WI38 (cell line): ENCODE measurements at regions not wholly inside any gene's neighbourhood (a gene's known extent, or its start where the extent isn't known, plus 50 kb on each side); places are given as distances from the start of the nearest gene placed in this dataset.

Experiments
- H3K4me3 ChIP-seq: 2 replicates; pipeline ENCODE4 v1.5.1; 2011; ENCODE audit warnings: low read depth, mild to moderate bottlenecking, control low read depth, low read length
- TF ChIP-seq, protein P1 (sequence below): IDR thresholded peaks from 2 replicates; pipeline ENCODE4 v1.5.1; 2012; ENCODE audit warnings: low read depth, mild to moderate bottlenecking, control low read depth, low read length

DNA sequence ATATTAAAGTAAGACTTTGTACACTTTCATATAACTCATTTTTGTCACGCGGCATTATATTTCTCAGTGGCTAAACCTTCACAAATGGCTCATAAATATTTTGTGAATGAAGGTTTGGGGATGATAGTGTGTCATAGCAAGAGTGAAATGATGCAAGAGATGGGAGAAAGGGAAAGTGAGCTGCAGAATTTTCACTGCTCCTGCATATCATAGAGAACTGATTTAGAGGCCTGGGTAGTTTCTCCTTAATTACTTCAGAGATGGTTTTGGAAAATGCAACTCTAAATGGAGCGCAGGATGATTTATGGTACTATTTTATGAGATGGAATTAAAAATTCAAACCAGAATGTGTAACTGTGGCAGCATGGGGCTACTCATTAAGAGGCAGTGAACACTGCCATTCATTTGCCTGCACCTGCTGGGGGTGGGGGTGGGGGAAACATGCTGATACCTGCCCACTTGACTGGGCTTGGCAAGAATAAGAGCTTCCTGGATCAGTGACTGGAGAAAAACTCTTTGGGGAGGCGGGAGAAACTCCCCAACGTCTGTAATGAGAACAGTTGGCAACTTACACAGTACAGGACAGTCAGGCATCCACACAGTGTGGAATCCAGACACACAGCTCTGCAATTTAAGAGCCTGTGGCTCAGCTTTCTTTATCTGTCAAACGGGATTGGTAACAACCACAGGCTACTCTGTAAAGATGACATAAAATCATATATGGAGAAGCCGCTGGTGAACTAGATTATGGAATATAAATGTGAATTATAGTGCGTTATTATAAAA, 941.9 kb downstream of the SLC4A3 start:
- H3K4me3 ChIP-seq: no peak overlapping the region
- TF ChIP-seq, protein P1, sequence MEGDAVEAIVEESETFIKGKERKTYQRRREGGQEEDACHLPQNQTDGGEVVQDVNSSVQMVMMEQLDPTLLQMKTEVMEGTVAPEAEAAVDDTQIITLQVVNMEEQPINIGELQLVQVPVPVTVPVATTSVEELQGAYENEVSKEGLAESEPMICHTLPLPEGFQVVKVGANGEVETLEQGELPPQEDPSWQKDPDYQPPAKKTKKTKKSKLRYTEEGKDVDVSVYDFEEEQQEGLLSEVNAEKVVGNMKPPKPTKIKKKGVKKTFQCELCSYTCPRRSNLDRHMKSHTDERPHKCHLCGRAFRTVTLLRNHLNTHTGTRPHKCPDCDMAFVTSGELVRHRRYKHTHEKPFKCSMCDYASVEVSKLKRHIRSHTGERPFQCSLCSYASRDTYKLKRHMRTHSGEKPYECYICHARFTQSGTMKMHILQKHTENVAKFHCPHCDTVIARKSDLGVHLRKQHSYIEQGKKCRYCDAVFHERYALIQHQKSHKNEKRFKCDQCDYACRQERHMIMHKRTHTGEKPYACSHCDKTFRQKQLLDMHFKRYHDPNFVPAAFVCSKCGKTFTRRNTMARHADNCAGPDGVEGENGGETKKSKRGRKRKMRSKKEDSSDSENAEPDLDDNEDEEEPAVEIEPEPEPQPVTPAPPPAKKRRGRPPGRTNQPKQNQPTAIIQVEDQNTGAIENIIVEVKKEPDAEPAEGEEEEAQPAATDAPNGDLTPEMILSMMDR: no peak

DNA sequence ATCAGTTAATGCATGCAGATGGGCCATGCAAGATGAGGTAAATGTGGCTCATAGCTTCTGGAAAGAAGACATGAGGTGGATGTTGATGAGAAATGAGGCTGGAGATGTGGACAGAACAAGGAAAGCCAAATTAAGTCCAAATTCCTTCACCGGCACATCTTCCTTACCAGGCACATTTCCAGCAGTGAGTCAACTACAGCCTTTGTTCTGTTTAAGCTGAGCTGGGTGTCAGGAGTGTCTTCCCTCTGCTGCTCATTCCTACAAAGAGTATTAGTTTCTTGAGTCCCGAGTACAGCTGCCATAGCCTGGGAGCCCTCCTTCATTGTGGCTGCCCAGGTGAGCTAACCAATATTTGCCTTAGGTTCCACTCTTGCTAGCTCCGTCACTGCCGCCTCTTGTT, 945.0 kb downstream of the SLC4A3 start:
- TF ChIP-seq, protein P1: no peak
- H3K4me3 ChIP-seq: no peak overlapping the region

DNA sequence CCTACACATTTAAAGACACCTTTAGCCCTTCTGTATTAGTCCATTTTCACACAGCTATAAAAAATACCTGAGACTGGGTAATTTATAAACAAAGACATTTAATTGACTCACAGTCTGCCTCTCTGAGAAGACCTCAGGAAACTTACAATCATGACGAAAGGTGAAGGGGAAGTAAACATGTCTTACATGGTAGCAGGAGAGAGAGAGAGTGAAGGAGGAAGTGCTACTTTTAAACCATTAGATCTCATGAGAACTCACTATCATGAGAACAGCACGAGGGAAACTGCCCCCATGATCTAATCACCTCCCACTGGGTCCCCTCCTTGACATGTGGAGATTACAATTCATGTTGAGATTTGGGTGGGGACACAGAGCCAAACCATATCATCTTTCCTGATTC, 946.6 kb downstream of the SLC4A3 start:
- H3K4me3 ChIP-seq: no peak overlapping the region
- TF ChIP-seq, protein P1: no peak

DNA sequence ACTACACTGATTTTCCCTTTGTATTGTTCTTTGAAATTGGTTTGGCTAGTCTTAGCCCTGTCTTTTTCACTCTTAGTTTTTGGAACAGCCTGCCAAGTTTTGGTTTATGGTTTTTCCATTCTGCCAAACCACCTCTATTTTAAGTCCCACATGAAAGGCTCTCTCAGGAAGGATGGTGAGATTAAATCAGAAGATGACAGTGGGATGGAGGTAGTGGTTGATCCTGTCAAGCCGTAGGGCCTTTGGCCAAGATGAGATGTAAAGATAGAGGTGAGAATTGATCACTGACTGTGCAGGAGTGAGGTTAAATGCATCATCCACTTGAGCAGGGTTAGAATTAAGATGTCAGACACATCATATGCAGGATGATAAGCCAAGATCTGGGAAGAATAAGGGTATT, 948.5 kb downstream of the SLC4A3 start:
- TF ChIP-seq, protein P1: no peak
- H3K4me3 ChIP-seq: no peak overlapping the region

DNA sequence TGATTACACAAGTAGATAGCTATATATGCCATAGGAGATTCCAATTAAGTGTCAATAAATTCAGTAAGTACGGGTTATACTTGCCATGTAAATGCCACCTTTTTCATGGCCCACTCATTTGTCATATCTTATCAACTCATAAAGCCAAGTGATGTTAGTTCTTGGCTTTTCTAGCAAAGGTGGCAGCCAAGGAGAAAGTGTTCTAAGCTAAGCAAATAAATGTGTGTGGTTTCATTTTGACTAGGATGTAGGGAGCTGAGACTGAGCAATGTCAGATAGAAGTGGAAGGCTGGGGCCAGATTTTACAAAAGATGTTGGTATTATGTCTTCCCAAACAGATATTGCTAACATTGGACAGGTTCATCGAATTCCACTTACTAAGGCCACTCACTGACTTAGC, 952.0 kb downstream of the SLC4A3 start:
- TF ChIP-seq, protein P1: no peak
- H3K4me3 ChIP-seq: no peak overlapping the region

DNA sequence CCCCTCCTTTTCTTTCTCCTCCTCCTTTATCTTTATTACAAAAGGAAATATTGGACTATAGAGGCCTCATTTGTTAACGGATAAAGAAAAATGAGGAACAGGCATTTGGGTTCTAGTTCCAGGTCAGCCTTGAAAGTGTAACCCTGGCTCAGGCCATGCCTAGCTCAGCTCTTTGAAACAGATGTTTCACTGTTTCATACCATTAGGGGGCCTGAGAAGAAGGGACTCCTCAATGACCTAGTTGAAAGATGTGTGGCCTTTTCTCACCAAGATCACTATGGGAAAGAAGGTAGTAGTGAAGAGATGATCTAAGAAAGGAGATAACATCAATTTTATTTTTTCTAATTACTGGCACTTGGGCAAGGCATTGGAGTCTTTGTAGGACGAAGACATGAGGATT, 952.7 kb downstream of the SLC4A3 start:
- H3K4me3 ChIP-seq: no peak overlapping the region
- TF ChIP-seq, protein P1: no peak

DNA sequence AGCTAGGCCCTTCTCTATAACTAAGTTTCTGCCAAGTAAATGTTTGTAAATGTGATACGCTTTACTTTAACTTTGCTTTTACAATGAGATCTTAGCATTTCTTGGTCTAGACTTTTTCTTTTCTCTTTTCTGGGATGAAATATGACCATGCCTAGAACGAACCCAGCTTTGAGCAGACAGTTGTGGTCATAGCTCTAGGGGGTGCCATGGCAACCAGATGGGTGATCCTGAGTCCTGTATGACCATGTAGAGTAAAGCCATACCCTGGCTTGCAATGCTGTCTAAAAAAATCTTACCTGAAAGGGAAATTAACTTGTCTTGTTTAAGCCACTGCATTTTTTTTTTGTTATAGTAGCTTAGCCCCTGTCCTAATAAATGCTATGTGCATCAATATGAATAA, 956.3 kb downstream of the SLC4A3 start:
- H3K4me3 ChIP-seq: no peak overlapping the region
- TF ChIP-seq, protein P1: no peak
